ENCODE measurements at regions not wholly inside any gene's neighbourhood (a gene's known extent, or its start where the extent isn't known, plus 50 kb on each side); places are given as distances from the start of the nearest gene placed in this dataset.
"Not testable (repeated sequence)": the region's sequence is repeated elsewhere in the genome, so short reads cannot be mapped to it uniquely, and the experiment has no call there.

DNA sequence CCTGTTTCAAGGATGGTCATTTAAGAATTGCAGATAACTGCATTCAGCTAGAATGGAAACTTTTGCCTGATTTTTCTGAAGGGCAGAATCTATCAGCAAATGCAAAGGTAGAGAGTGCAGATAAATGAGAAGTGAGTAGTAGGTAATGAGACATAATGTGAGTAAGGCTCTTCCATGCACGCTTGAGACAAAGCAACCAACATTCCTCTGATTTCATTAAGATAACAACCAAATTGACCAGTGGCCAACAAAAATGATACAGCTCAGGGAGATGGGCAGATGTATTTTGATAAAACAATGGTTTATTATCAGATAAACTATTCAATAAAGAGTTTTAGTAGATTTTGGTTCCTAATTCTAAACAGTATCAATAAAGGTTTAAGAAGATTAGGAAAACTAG, 404.4 kb upstream of the PBX1 start:
- no peak for DNase-seq (ENCODE audit: low read depth)

DNA sequence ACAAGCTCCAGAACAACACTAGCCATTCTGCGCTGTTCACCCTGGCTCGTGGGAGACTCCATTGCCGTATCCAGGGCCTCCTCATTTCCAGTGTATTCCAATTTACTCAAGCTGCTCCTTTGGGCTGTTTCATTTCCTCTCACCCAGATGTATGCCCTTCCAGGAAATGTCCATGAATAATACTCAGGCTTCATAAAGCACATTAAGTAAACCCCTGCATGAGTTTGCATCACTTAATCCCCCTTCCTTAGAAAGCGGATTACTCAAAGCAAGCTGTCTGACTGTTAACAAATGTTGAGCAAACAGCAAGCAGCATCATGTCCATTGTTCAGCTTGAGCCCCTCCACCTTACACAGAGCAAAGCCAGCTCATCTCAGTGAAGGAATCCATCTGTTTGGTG, 403.6 kb upstream of the PBX1 start:
- no peak for DNase-seq (ENCODE audit: low read depth)

GRCh38 chr1:164163289-164163849, 395.6 kb upstream of the PBX1 start:
- DNase-seq (ENCODE audit: low read depth) = no peak

GRCh38 chr1:164165466-164165865, 393.5 kb upstream of the PBX1 start:
- DNase-seq (ENCODE audit: low read depth) = no peak

- not testable (repeated sequence) for DNase-seq (ENCODE audit: low read depth)
Measured at GRCh38 chr1:164166454-164166853, 392.5 kb upstream of the PBX1 start.

- DNase-seq (ENCODE audit: low read depth) = no peak
Measured at GRCh38 chr1:164177118-164177517, 381.9 kb upstream of the PBX1 start.

DNA sequence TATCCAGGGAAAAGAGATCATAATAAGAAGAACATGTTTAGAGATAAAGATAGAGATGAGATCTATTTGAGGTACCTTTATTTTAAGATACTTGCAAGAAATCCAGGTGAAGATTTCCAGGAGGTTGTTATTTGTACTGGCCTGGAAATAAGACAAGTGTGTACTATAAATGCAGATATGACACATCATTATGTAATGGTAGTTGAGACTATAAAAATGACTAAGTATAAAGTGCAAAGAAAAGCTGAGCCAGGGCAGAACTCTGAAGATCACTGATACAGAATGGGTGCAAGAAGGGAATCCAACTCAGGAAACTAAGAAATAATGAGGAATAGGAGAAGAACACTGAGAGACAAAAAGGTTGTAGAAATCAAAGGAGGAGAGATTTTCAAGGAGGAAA, 378.2 kb upstream of the PBX1 start:
- no peak for DNase-seq (ENCODE audit: low read depth)

DNA sequence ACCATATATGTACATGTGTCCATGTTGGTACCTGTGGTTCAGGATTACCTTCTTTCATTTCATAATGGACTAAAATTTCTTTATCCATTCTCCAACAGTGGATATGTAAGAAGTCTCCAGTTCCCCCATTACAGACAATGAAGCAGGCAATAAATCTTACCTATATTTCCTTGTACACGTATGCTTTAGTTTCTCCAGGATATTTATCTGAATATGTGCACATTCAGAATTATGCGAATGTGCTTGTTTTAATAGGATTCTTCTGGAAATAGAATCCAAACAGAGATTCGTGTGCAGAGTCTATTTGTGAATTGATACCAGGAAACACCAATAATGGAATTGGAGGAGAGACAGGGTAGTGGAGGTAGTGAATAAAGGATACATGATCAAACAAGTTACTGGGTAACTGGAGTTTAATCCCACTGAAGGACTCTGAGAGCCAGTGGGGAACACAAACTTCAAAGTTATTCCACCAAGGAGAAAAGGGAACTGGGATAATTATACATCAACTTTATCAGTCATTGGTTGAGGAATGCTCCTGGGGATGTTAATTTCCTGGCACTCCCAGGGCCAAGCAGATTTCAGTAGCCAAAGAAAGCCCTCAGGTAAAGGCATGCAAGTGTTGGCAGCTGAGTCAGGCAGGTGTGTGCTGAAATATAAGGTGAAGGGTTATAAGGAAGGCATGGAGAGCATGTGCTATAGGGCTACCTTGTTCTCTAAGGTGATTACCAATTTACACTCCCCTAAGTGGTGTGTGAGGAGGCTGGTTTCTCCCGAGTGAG, 374.9 kb upstream of the PBX1 start:
- DNase-seq (ENCODE audit: low read depth) = no peak

GRCh38 chr1:164186881-164187280, 372.1 kb upstream of the PBX1 start:
- no peak for DNase-seq (ENCODE audit: low read depth)

GRCh38 chr1:164188497-164188896, 370.5 kb upstream of the PBX1 start:
- DNase-seq (ENCODE audit: low read depth) = no peak

GRCh38 chr1:164191191-164191590, 367.8 kb upstream of the PBX1 start:
- no peak for DNase-seq (ENCODE audit: low read depth)

GRCh38 chr1:164210211-164210739, 348.7 kb upstream of the PBX1 start:
- no peak for DNase-seq (ENCODE audit: low read depth)

DNA sequence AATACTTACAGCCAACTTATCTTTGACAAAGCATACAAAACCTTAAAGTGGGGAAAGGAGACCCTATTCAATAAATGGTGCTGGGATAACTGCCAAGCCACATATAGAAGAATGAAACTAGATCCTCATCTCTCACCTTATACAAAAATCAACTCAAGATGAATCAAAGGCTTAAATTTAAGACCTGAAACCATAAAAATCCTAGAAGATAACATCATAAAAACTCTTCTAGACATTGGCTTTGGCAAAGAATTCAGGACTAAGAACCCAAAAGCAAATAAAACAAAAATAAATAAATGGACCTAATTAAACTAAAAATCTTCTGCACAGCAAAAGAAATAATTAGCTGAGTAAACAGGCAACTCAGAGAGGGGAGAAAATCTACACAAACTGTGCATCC, 335.6 kb upstream of the PBX1 start:
- no peak for DNase-seq (ENCODE audit: low read depth)

DNA sequence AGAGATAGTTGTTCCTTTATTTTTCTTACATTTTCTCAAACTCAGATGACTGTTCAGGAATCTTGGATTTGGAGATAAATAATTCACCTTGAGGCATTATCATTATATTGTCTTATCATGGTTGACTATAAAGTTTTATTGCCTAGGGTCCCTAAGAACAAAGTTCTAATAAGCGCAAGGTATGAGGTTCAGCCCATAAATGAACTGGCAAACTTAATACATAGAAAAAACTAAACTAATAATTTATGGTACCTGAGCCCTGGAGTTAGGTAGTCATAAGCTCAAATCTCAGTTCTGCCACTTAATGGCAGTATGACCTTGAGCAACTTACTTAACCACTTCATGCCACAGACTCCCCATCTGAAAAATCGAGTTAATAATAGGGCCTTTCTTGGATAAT, 334.0 kb upstream of the PBX1 start:
- DNase-seq (ENCODE audit: low read depth) = no peak

- no peak for DNase-seq (ENCODE audit: low read depth)
Measured at GRCh38 chr1:164226977-164227376, 332.0 kb upstream of the PBX1 start.

- DNase-seq (ENCODE audit: low read depth) = no peak
Measured at GRCh38 chr1:164228928-164229327, 330.1 kb upstream of the PBX1 start.

GRCh38 chr1:164233149-164233548, 325.8 kb upstream of the PBX1 start:
- DNase-seq (ENCODE audit: low read depth) = no peak

GRCh38 chr1:164240081-164240480, 318.9 kb upstream of the PBX1 start:
- DNase-seq (ENCODE audit: low read depth) = no peak

DNA sequence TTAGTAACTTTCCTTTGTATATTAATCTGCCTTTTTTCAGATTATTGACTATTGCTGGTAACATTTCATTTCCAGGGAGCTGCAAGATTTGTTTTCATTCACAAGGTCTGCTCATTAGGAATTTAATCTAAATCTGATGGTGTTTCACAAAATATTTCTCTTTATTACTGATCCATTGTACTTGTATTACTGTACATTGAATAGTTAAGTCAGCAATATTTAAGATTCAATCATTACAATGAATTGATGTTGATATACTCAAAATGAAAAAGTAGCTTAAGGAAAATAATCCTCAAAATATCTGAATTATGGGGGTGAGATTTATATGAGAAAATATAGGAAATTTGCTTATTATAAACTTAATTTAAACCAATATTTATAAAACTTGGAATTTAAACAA, 308.6 kb upstream of the PBX1 start:
- DNase-seq (ENCODE audit: low read depth) = no peak

- DNase-seq (ENCODE audit: low read depth) = no peak
Measured at GRCh38 chr1:164256456-164256855, 302.5 kb upstream of the PBX1 start.

DNA sequence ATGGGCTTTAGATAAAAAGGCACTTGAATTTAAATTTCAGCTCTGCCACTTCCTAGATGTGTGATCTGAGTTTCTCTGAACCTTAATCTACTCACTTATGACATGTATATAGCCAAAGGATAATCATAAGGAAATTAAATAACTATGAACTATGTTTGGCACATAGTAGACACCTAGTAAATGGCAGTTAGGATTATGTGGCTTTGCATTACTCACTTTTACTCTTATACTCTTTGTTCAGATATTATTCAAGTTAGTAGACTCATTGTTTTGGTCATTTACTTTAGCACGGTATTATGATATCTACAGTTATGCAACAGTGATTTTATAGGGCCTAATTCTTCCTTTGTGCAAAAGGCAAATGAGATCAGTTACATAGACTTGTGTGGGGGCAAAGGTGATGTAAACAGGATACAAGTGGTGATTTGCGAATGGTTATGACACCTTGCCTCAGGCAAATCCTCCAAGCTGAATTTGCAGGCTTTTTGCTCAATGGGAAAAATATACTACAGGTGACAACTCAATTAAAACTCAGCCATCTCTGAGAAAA, 297.2 kb upstream of the PBX1 start:
- DNase-seq (ENCODE audit: low read depth) = no peak

DNA sequence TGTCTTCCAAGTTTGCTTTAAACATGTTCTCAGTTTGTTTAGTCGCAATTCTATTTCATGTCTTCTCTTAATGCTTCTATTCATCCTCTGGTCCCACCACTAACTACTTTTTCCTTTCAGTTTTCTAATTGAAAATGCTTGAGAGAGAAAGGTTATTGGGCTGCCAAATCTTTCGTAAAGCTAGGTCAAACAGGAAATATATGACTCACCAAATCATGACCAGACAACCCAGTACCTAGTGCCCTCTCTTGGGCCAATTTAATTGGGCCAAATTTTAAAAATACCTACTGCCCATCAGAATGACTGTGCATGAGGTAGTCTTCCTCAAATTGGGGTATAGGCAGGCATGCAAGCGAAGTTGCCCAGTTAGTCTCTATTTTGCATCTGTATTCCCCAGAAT, 295.4 kb upstream of the PBX1 start:
- DNase-seq (ENCODE audit: low read depth) = no peak

GRCh38 chr1:164265232-164265631, 293.8 kb upstream of the PBX1 start:
- peak; percentile 7 for DNase-seq (ENCODE audit: low read depth)

- no peak for DNase-seq (ENCODE audit: low read depth)
Measured at GRCh38 chr1:164272156-164272555, 286.8 kb upstream of the PBX1 start.

Measured in stromal cell of bone marrow (primary cell).